ENCODE measurements at regions not wholly inside any gene's neighbourhood (a gene's known extent, or its start where the extent isn't known, plus 50 kb on each side); places are given as distances from the start of the nearest gene placed in this dataset.

DNA sequence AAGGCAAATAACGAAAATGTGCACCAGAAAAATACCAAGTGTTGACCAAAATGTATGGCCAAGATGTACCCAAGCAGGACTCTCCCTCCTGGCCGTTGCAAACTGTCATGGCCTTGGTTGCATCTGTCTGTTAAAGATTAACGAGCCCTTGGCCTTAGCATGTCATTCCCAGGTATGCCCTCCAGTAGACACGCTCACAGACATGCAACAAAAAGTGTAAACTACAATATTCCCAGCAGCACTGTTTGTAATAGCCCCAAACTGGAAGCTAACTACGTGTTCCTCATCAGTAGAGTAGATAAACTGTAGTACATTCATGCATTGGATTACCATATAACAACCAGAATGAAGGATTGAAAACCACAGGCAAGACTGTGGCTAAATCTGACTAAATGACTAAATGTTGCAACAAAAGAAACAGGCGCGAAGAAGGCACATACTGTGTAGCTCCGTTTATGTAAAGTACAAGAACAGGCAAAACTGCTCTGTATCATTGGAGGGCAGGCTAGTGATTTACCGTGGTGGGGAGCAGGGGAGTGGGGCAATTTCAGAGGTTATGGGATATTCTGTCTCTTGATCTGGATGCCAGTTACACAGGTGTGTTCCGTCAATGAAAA, 232.8 kb upstream of the DIO3 start:
- Histone ChIP-seq H3K36me3 (no peaks in the 10 kb centered on the region), H3K27ac (no peak overlapping the region), H3K27me3 (peaks cover 0 to 7% (median 0%) of the 10 kb centered on the region in 7 donors), H3K9me3 (peaks cover 0 to 22% (median 10%) of the 10 kb centered on the region in 11 donors), H3K4me1 (no peaks in the 10 kb centered on the region), H3K4me3 (no peak overlapping the region)
- ATAC-seq: no peak
- TF ChIP-seq, protein P1, sequence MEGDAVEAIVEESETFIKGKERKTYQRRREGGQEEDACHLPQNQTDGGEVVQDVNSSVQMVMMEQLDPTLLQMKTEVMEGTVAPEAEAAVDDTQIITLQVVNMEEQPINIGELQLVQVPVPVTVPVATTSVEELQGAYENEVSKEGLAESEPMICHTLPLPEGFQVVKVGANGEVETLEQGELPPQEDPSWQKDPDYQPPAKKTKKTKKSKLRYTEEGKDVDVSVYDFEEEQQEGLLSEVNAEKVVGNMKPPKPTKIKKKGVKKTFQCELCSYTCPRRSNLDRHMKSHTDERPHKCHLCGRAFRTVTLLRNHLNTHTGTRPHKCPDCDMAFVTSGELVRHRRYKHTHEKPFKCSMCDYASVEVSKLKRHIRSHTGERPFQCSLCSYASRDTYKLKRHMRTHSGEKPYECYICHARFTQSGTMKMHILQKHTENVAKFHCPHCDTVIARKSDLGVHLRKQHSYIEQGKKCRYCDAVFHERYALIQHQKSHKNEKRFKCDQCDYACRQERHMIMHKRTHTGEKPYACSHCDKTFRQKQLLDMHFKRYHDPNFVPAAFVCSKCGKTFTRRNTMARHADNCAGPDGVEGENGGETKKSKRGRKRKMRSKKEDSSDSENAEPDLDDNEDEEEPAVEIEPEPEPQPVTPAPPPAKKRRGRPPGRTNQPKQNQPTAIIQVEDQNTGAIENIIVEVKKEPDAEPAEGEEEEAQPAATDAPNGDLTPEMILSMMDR (IDR thresholded peaks at IDR 0.05): no peak
- no peak for DNase-seq
- WGBS, 2 donors: 83 to 85% methylated on average over 10 of the region's 10 CpGs
- intact Hi-C loops (cut with DNase I): no loop called here

DNA sequence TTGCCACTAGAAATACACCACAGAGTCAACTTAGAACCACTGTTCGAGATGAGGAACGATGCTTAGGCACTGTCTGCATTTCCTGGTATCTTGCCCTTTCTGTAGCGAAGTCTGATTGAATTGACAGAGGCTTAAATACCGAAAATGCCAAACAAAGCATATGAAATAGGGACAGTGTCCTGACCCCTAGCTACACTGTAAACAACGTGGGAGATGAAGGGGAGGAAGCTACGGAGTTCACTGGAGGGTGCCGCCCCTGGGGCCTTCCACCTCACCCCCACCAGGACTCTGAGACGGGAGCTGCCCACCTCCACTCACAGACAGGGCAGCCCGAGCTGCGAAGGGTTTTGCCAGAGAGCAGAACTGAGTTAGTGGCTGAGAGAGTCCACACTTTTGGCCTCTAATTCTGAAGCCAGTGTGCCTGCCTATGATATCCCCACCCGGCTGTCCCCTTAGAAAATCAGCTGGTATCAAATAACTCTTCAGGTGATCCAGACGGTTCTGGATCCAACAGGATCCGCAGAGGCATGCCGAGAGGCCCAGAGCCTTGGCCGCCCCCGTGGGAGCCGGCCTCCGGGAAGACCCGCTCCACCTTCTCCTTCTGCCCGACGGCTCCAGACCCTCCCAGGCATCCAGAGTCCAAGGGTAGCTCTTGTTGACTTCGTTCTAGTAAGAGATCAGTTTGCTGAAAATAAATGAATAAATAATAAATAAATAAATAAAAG, 230.7 kb upstream of the DIO3 start:
- no peak overlapping the region for H3K4me3 ChIP-seq
- intact Hi-C loops (cut with DNase I): no loop called here
- 82 to 84% methylated on average over 22 of the region's 22 CpGs for WGBS, 2 donors
- ATAC-seq (no peak), DNase-seq (no peak)
- H3K4me1 ChIP-seq: no peaks in the 10 kb centered on the region
- H3K9me3 ChIP-seq: peaks cover 0 to 1% (median 0%) of the 10 kb centered on the region in 11 donors
- no peaks in the 10 kb centered on the region for H3K36me3 ChIP-seq
- H3K27me3 ChIP-seq: peaks cover 0 to 20% (median 4%) of the 10 kb centered on the region in 7 donors
- H3K27ac ChIP-seq: no peak overlapping the region
- TF ChIP-seq, protein P1 (IDR thresholded peaks at IDR 0.05): no peak

DNA sequence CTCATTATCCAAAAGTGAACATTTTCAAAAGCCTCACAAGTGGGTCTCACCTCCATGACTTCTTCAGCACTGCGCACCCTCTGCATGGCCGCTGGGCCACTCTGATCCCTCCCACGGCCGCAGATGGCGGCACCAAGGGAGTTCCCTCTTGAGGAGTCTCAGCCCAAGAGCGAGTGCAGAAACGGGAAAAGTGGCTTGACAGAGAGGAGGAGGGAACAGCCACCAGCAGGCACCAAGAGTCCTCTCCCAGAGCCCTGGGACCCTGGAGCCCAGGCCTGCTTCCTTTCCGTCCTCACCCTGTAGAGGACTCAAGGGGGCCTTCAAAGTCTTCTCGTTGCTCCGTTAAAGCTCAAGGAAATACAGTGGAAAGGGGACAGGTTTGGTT, 230.2 kb upstream of the DIO3 start:
- ATAC-seq (no peak), DNase-seq (no peak)
- no peaks in the 10 kb centered on the region for H3K9me3 ChIP-seq
- H3K4me1 ChIP-seq: no peaks in the 10 kb centered on the region
- H3K4me3 ChIP-seq: no peak overlapping the region
- TF ChIP-seq, protein P1 (IDR thresholded peaks at IDR 0.05): no peak
- no peaks in the 10 kb centered on the region for H3K36me3 ChIP-seq
- intact Hi-C loops (cut with DNase I): no loop called here
- peaks cover 0 to 20% (median 4%) of the 10 kb centered on the region in 7 donors for H3K27me3 ChIP-seq
- H3K27ac ChIP-seq: no peak overlapping the region
- 76 to 84% methylated on average over 10 of the region's 10 CpGs for WGBS, 2 donors

DNA sequence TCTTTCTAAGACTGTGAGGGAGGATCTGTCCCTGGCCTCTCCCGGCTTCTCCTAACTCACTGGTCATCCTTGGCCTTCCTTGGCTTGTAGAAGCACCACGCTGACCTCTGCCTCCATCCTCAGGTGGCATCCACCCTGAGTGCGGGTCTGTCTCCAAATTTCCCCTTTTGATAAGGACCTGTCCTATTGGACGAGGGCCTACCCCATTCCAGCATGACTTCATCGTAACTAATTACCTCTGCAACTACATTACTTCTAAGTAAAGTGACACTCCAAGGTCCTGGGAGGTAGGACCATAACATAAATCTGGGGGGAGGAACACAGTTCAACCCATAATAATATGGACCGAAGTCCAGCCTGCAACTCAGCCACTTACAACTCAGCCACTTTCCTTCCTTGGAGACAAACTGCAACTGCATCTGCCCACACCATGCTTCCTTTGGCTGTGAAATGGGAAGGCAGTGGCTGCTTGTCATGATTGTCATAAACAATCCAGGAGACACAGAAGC, 229.6 kb upstream of the DIO3 start:
- ATAC-seq (no peak), DNase-seq (no peak)
- WGBS, 2 donors: 87 to 88% methylated on average over 6 of the region's 6 CpGs
- peaks cover 0 to 20% (median 4%) of the 10 kb centered on the region in 7 donors for H3K27me3 ChIP-seq
- no peaks in the 10 kb centered on the region for H3K4me1 ChIP-seq
- TF ChIP-seq, protein P1 (IDR thresholded peaks at IDR 0.05): no peak
- H3K4me3 ChIP-seq: no peak overlapping the region
- H3K9me3 ChIP-seq: no peaks in the 10 kb centered on the region
- intact Hi-C loops (cut with DNase I): no loop called here
- H3K36me3 ChIP-seq: no peaks in the 10 kb centered on the region
- no peak overlapping the region for H3K27ac ChIP-seq
